Adipocyte (in vitro differentiated cells): ENCODE measurements at regions not wholly inside any gene's neighbourhood (a gene's known extent, or its start where the extent isn't known, plus 50 kb on each side); places are given as distances from the start of the nearest gene placed in this dataset.

Source experiments
- DNase-seq: peaks from one replicate; pipeline ENCODE4 v3.0.0-alpha.2; 2015; ENCODE audit warnings: low read depth
- H3K27me3 ChIP-seq: replicated peaks from 2 replicates; pipeline ENCODE4 v1.7.0; 2013; ENCODE audit warnings: mild to moderate bottlenecking, low read length, moderate library complexity; ENCODE audit not compliant: control insufficient read depth, insufficient read depth
- H3K36me3 ChIP-seq: 2 replicates; pipeline ENCODE4 v1.7.0; 2013; ENCODE audit warnings: low read length, mild to moderate bottlenecking, moderate library complexity; ENCODE audit not compliant: control insufficient read depth, insufficient read depth, severe bottlenecking
- H3K4me1 ChIP-seq: 2 replicates; pipeline ENCODE4 v1.7.0; 2013; ENCODE audit warnings: mild to moderate bottlenecking, low read length, moderate library complexity; ENCODE audit not compliant: control insufficient read depth, insufficient read depth
- H3K4me3 ChIP-seq: 2 replicates; pipeline ENCODE4 v1.7.0; 2013; ENCODE audit warnings: mild to moderate bottlenecking, low read length, moderate library complexity
- H3K9ac ChIP-seq: 2 replicates; pipeline ENCODE4 v1.7.0; 2013; ENCODE audit warnings: mild to moderate bottlenecking, low read length, moderate library complexity
- H3K9me3 ChIP-seq: 2 replicates; pipeline ENCODE4 v1.7.0; 2013; ENCODE audit warnings: mild to moderate bottlenecking, low read length, moderate library complexity; ENCODE audit not compliant: control insufficient read depth

- peaks cover 56% of the 10 kb centered on the region for H3K27me3 ChIP-seq
- no peak for DNase-seq
- peaks cover 16% of the 10 kb centered on the region for H3K9me3 ChIP-seq
- no peak overlapping the region for H3K4me3 ChIP-seq
- no peaks in the 10 kb centered on the region for H3K36me3 ChIP-seq
- peaks cover 14% of the 10 kb centered on the region for H3K4me1 ChIP-seq
- H3K9ac ChIP-seq = no peak overlapping the region
These were observed 108.8 kb upstream of the AFDN start for GRCh38 chr6:167717867-167718266.

- Histone ChIP-seq H3K9me3 (peaks cover 32% of the 10 kb centered on the region), H3K9ac (no peak overlapping the region), H3K4me3 (peak overlapping the region; percentile 24), H3K36me3 (no peaks in the 10 kb centered on the region), H3K4me1 (peaks cover 14% of the 10 kb centered on the region), H3K27me3 (peaks cover 41% of the 10 kb centered on the region)
- DNase-seq = no peak
These were observed 106.8 kb upstream of the AFDN start for GRCh38 chr6:167719920-167720319.

DNA sequence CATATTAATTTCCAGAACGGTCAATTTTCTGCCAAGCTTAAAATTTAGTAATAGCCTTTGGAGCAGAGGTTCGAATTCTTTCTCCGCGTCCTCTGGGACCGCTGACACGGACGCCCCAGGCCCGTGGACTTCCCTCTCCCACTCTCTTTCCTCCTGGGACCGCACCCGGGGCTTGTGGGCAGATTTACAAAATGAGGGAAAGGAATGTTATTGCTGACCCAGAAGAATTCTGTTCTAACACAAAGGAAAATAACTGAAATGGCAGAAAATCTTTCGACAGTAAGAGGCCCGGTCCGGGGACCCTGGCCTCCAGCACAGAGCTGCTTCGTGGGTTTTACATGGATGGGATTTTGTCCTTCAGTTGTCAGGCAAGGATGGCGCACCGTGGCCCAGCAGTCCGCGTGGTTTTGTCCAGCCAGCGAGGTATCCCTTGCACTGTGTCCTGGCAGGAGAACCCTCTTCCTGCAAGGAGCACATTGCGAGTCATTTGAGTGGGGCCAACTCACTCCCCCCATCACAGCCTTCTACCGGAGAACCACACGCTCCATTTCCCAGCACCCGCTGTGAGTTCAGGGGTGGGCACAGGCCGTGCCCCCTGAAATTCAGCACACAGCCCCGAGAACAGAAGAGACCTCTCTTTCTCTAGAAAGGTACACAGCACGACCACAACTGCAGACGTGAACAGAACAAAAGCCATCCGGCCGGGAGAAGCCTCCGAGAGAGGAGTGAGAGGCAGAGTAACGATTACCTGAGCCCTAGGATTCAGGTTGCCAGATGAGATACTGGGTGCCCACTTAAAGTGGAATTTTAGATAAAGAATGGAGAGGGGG is 106.0 kb upstream of the AFDN start:
- Histone ChIP-seq H3K36me3 (no peaks in the 10 kb centered on the region), H3K4me1 (peaks cover 14% of the 10 kb centered on the region), H3K27me3 (peaks cover 37% of the 10 kb centered on the region), H3K9ac (no peak overlapping the region), H3K9me3 (peaks cover 32% of the 10 kb centered on the region), H3K4me3 (peak overlapping the region; percentile 24)
- DNase-seq = no peak

GRCh38 chr6:167721291-167721690 is 105.4 kb upstream of the AFDN start:
- no peaks in the 10 kb centered on the region for H3K36me3 ChIP-seq
- no peak overlapping the region for H3K4me3 ChIP-seq
- no peak overlapping the region for H3K9ac ChIP-seq
- H3K4me1 ChIP-seq = peaks cover 14% of the 10 kb centered on the region
- H3K9me3 ChIP-seq = peaks cover 32% of the 10 kb centered on the region
- DNase-seq = no peak
- H3K27me3 ChIP-seq = peaks cover 39% of the 10 kb centered on the region

DNA sequence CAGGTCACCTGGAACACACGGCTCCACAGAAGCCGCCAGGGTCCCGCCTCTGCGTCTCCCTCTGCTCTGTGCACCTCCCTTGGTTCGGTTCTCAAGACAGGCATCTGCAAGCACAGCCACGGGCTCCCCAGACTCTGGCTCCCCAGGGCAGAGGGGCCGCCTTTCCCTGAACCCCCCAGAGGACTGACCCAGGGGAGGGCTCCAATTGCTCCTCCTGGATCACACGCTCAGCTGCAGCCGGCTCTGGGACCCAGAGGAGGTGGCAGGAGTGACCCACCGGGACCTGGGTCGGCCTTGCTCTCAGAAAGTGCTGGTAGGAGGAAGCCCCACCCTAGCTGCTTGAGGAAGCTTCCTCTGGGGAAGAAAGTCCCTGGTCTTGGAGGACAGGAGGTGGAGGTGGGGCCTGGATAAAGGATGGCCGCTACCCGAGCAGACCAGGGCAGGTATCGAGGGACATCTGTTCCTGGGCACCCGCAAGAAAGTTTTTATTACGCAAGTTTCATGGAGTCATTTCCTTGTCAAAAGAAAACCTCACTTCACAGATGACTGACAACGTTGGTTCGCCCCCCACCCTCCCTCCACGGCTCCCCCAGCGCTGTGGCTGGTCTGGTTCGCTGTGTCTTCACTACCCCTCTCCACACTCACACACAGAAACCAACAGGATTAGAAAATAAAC is 103.9 kb upstream of the AFDN start:
- no peak for DNase-seq
- H3K9me3 ChIP-seq = peaks cover 30% of the 10 kb centered on the region
- H3K9ac ChIP-seq = no peak overlapping the region
- peaks cover 38% of the 10 kb centered on the region for H3K27me3 ChIP-seq
- no peak overlapping the region for H3K4me3 ChIP-seq
- peaks cover 14% of the 10 kb centered on the region for H3K4me1 ChIP-seq
- no peaks in the 10 kb centered on the region for H3K36me3 ChIP-seq

- Histone ChIP-seq H3K36me3 (no peaks in the 10 kb centered on the region), H3K27me3 (peaks cover 26% of the 10 kb centered on the region), H3K9ac (no peak overlapping the region), H3K4me1 (no peaks in the 10 kb centered on the region), H3K4me3 (no peak overlapping the region), H3K9me3 (peaks cover 16% of the 10 kb centered on the region)
- DNase-seq = no peak
These were observed 100.6 kb upstream of the AFDN start for GRCh38 chr6:167726043-167726621.

DNA sequence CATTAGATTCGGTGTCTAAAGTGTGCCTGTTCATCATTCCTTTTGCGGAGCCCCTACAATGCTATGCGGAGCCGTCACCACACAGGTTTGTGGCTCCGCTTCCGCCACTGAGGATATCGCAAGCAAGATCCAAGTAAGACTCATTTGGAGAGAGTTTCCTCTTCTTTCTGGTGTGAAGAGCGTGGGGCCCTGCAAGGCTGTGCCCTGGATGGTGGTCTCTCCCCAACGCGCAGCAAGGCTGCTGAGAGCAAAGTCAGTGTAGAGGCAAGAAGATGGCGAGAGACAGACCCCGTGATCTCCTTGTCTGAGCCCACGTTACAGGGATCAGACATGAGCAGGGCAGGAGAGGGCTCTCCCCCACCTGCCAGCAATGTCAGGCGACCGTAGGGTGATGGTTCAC is 96.3 kb upstream of the AFDN start:
- no peak for DNase-seq
- Histone ChIP-seq H3K4me3 (no peak overlapping the region), H3K9ac (no peak overlapping the region), H3K9me3 (no peaks in the 10 kb centered on the region), H3K4me1 (peaks cover 13% of the 10 kb centered on the region), H3K27me3 (peaks cover 19% of the 10 kb centered on the region), H3K36me3 (no peaks in the 10 kb centered on the region)

DNA sequence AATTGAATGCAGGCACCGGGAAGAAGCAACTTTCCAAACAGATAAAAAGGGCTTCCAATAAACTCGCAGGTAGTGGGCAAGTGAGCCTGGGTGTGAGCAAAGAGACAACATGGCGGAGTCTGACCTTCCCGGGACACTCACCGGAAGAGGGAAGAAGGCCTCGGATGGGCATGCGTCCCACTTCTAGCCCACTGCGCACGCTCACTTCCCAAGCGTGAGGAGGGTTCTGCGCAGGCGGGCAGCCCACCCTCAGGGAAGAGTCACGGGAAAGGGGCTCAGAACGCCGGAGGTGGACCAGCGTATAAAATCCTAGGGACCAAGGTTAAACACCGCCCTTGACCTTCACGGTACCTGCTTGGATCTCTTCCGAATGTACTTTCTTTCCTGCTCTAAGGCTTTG is 95.5 kb upstream of the AFDN start:
- no peaks in the 10 kb centered on the region for H3K9me3 ChIP-seq
- no peaks in the 10 kb centered on the region for H3K36me3 ChIP-seq
- H3K4me1 ChIP-seq = peaks cover 13% of the 10 kb centered on the region
- H3K4me3 ChIP-seq = no peak overlapping the region
- no peak for DNase-seq
- no peak overlapping the region for H3K9ac ChIP-seq
- peaks cover 14% of the 10 kb centered on the region for H3K27me3 ChIP-seq

GRCh38 chr6:167731731-167732422 is 94.8 kb upstream of the AFDN start:
- Histone ChIP-seq H3K9ac (no peak overlapping the region), H3K9me3 (no peaks in the 10 kb centered on the region), H3K4me3 (no peak overlapping the region), H3K4me1 (peaks cover 13% of the 10 kb centered on the region), H3K36me3 (no peaks in the 10 kb centered on the region), H3K27me3 (peaks cover 13% of the 10 kb centered on the region)
- no peak for DNase-seq

DNA sequence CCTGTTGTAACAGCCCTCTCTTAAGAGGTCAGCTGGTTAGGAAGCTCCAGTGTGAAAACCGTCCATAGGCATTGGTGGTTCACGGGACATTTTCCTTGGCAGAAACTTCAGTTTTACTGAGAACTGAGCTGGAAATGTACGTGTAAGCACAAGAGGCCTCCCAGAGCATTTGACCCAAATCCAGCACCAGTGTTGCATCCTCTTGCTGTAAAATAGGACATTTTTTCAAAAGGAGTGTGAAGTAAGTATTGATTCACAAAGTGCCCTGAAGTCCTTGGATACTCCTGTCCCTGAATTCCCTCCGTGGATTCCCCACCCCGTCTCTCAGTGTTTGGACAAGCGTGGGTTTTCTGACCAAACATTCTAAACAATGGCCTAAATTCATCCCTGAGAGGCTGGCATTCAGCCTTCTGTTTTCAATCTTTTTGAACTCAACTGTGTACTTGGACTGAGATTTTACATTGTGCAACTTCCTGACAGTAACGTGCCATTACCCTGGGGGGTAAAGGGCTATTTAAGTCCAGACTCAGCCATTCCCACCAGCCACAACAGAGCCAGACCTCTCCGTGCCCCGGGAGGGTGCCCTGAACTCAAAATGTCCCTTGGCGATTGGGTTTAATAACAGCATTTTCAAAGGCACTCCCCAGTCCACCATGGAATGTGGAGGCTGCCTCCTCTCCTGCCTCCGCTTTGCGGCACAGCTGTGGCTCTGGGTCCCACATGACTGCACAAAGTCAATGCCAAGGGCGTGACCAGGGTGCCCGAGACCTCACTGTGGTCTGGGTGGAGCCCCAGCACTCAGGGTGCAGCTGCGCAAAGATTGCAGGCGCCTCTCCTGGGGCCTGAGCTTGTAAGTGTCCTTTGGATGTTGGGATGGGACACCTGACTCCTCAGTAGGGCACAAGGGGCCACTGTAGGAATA is 92.7 kb upstream of the AFDN start:
- Histone ChIP-seq H3K27me3 (peaks cover 16% of the 10 kb centered on the region), H3K4me1 (peaks cover 13% of the 10 kb centered on the region), H3K4me3 (no peak overlapping the region), H3K36me3 (no peaks in the 10 kb centered on the region), H3K9ac (no peak overlapping the region), H3K9me3 (no peaks in the 10 kb centered on the region)
- no peak for DNase-seq
